ENCODE measurements at regions not wholly inside any gene's neighbourhood (a gene's known extent, or its start where the extent isn't known, plus 50 kb on each side); places are given as distances from the start of the nearest gene placed in this dataset.

DNA sequence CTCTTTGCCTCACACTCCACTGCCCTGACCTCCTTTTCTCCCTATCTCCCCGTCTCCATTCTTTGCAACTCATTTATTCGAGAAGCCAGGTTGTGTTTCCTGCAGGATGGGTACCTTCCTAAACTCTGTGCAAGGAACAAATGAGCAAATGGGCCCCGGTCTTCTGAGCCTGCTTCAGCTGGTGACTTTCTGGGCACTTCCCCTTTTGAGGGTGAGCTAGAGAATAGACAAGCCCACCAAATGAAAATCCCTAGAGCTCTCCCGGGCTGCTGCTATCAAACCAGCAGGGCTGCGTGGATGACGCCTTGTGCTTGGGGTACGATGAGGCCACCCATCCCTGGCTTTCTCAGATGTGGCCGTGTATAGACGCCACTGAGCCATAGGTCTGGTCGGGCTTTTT lies 91.0 kb upstream of the FOXA2 start:
- in situ Hi-C loops (cut with HindIII; ENCODE audit: low sequenced_read_pairs), result no loop called here
- no peak overlapping the region for H3K4me3 ChIP-seq (ENCODE audit: low read depth, low read length)
- no peak for TF ChIP-seq CTCF (IDR thresholded peaks at IDR 0.05; ENCODE audit: low read depth, low read length, missing control alignments)
- DNase-seq (ENCODE audit: low read depth), result no peak

DNA sequence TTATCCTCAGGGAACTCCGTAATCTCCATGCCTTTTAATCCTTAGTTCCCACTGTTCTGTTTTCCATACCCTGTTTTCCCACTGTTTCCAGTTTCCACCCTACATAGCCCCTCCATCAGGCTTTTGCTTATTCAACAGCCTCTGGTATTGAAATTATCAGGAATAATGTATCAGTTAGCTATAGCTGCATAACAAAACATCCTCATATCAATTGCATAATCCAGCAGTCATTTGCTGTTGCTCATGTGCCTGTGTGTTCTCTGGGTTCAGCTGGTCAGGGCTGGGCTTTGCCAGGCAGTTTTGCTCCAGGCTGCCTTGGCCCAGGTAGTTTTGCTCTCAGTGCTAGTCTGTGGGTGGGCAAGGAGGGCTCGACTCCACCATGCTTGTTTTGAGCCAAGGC lies 94.3 kb upstream of the FOXA2 start:
- H3K4me3 ChIP-seq (ENCODE audit: low read depth, low read length), result no peak overlapping the region
- in situ Hi-C loops (cut with HindIII; ENCODE audit: low sequenced_read_pairs), result no loop called here
- TF ChIP-seq CTCF (IDR thresholded peaks at IDR 0.05; ENCODE audit: low read depth, low read length, missing control alignments), result no peak
- no peak for DNase-seq (ENCODE audit: low read depth)

- no peak for TF ChIP-seq CTCF (IDR thresholded peaks at IDR 0.05; ENCODE audit: low read depth, low read length, missing control alignments)
- in situ Hi-C loops (cut with HindIII; ENCODE audit: low sequenced_read_pairs), result no loop called here
- DNase-seq (ENCODE audit: low read depth), result no peak
- H3K4me3 ChIP-seq (ENCODE audit: low read depth, low read length), result no peak overlapping the region
Observed at GRCh38 chr20:22679197-22679596, 94.8 kb upstream of the FOXA2 start.

DNA sequence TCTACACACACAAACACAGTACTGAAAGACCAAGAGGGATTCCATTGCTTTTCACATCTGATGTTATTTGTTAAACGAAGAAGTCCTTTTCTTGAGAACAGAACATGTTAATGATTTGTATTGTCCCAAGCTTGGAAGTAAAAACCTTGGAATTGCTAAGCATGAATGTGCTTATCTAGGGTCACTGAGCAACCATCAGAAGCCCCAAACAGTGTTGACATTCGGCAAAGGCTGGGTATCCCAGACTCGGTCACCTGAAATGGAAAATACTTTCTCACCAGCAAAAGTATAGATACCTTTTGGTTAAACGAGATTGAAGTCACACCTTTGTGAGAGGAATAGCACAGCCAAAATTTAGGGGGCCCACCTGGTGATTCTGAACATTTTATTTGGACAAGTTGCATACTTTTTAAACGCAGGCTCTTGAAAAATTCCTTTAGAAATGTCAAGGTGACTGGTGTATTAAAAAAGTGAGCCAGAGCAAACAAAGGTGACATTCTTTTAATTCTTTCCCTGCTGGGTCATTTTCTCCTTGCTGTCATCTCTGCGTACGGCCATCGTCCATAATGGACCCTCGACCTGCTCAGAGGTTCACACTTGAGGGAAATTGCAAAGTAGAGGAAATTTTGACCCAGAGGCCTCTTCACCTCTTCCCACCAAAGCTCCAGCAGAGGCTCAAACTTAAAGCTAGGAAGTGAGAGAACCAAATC lies 95.8 kb upstream of the FOXA2 start:
- H3K4me3 ChIP-seq (ENCODE audit: low read depth, low read length), result no peak overlapping the region
- no peak for TF ChIP-seq CTCF (IDR thresholded peaks at IDR 0.05; ENCODE audit: low read depth, low read length, missing control alignments)
- DNase-seq (ENCODE audit: low read depth), result no peak
- in situ Hi-C loops (cut with HindIII; ENCODE audit: low sequenced_read_pairs), result loop anchor here (5.0 kb wide), 1 partner anchor 333 kb away; no protein-coding TSS in a partner anchor

GRCh38 chr20:22681591-22682248 lies 97.3 kb upstream of the FOXA2 start:
- in situ Hi-C loops (cut with HindIII; ENCODE audit: low sequenced_read_pairs), result loop anchor here (5.0 kb wide), 1 partner anchor 334 kb away; no protein-coding TSS in a partner anchor
- no peak for TF ChIP-seq CTCF (IDR thresholded peaks at IDR 0.05; ENCODE audit: low read depth, low read length, missing control alignments)

GRCh38 chr20:22682381-22682780 lies 98.0 kb upstream of the FOXA2 start:
- no peak for DNase-seq (ENCODE audit: low read depth)
- in situ Hi-C loops (cut with HindIII; ENCODE audit: low sequenced_read_pairs), result loop anchor here (5.0 kb wide), 1 partner anchor 335 kb away; no protein-coding TSS in a partner anchor
- no peak overlapping the region for H3K4me3 ChIP-seq (ENCODE audit: low read depth, low read length)
- TF ChIP-seq CTCF (IDR thresholded peaks at IDR 0.05; ENCODE audit: low read depth, low read length, missing control alignments), result no peak

More at GRCh38 chr20:22681591-22682248, 97.3 kb upstream of the FOXA2 start:
- DNase-seq (ENCODE audit: low read depth), result no peak
- no peak overlapping the region for H3K4me3 ChIP-seq (ENCODE audit: low read depth, low read length)
